ENCODE measurements at regions not wholly inside any gene's neighbourhood (a gene's known extent, or its start where the extent isn't known, plus 50 kb on each side); places are given as distances from the start of the nearest gene placed in this dataset.

GRCh38 chr1:206419783-206420182, 50.5 kb upstream of the IKBKE start:
- DNase-seq (ENCODE audit: low read depth, low spot score): no peak
- in situ Hi-C loops (cut with HindIII; ENCODE audit: low pct_unique_long_range_greater_than_20kb, low sequenced_read_pairs): no loop called here

- in situ Hi-C loops (cut with HindIII; ENCODE audit: low pct_unique_long_range_greater_than_20kb, low sequenced_read_pairs): no loop called here
- no peak for DNase-seq (ENCODE audit: low read depth, low spot score)
Observed at GRCh38 chr1:206420471-206420870, 49.8 kb upstream of the IKBKE start.

Small RNA genes lying in the stretch of these regions (small RNA-seq; reads per million reads assigned to genes)
- 0 reads per million in 2 experiments for gene AC244023.1
